Ovary (tissue), 7 donors: ENCODE measurements at regions not wholly inside any gene's neighbourhood (a gene's known extent, or its start where the extent isn't known, plus 50 kb on each side); places are given as distances from the start of the nearest gene placed in this dataset.

ENCODE experiments used
- DNase-seq, 5 donors: peaks; one replicate each; pipeline ENCODE4 v3.0.0-alpha.2; 2019 to 2020
- H3K27ac ChIP-seq, 2 donors: fragments of 200-600 bp; one replicate each; pipeline versions ENCODE4 v1.5.1 to v1.8.0; 2019 to 2022
- H3K27me3 ChIP-seq: fragments of 200-600 bp; one replicate; pipeline ENCODE4 v1.8.0; 2022
- H3K36me3 ChIP-seq: fragments of 200-600 bp; sonication (generic); one replicate; pipeline ENCODE4 v1.5.1; 2019
- H3K4me1 ChIP-seq: one replicate; pipeline ENCODE4 v1.8.1; 2013; ENCODE audit warnings: mild to moderate bottlenecking, moderate library complexity; ENCODE audit not compliant: insufficient read depth
- H3K4me3 ChIP-seq: fragments of 200-600 bp; sonication (generic); one replicate; pipeline ENCODE4 v1.5.1; 2017
- H3K9me3 ChIP-seq, 2 donors: fragments of 200-600 bp in 1 of 2; sonication (generic) in 1 of 2; one replicate each; pipeline versions ENCODE4 v1.5.1 to v1.8.1; 2013 to 2019; ENCODE audit warnings: mild to moderate bottlenecking in 1 of 2, moderate library complexity in 1 of 2
- CTCF ChIP-seq, 3 donors: fragments of 450-650 bp in 2 of 3; fragments of 200-600 bp in 1 of 3; IDR thresholded peaks; one replicate each; pipeline versions ENCODE4 v1.5.1 to v1.8.0; 2016 to 2022; ENCODE audit warnings: antibody characterized with exemption in 3 of 3, mild to moderate bottlenecking in 1 of 3
- EP300 ChIP-seq: sonication (generic); formaldehyde crosslinking; IDR thresholded peaks from one replicate; pipeline ENCODE4 v1.6.1; 2017; ENCODE audit warnings: antibody characterized with exemption
- POLR2A ChIP-seq: fragments of 450-650 bp; IDR thresholded peaks from one replicate; pipeline ENCODE4 v1.6.1; 2017; ENCODE audit warnings: antibody characterized with exemption, mild to moderate bottlenecking, moderate library complexity
- WGBS, 3 donors: extraction: QIAGEN DNeasy Blood & Tissue Kit in 1 of 3; methylation state at CpG; one replicate each; pipeline versions ENCODE4 v1.1.5 to v1.1.7; 2013 to 2017; 5-methylcytosine and 5-hydroxymethylcytosine counted together
- intact Hi-C, 4 donors: fragments of 100-400 bp; cut with DNase I; formaldehyde crosslinking; loops; one replicate each; pipeline versions ENCODE4 v1.11.0 to v1.15.1; 2022 to 2023
- donor health status: DM: no; HTN: no; CAD: no; lungs with moderate emphysema.
- donor health status: DM: no; HTN: no; CAD: no.
- donor health status: Bipolar disorder and iron deficiency.
- donor health status: DM: no; HTN: no; CAD: no.
- donor health status: DM: yes; HTN: yes; CAD: no.

- H3K9me3 ChIP-seq = no peaks in the 10 kb centered on the region
- DNase-seq = no peak
- H3K27ac ChIP-seq = no peak overlapping the region
- H3K27me3 ChIP-seq = no peaks in the 10 kb centered on the region
- H3K4me3 ChIP-seq = no peak overlapping the region
- no peak for TF ChIP-seq EP300
- TF ChIP-seq POLR2A = no peak
- TF ChIP-seq CTCF (IDR thresholded peaks at IDR 0.05) = no peak
- no peaks in the 10 kb centered on the region for H3K36me3 ChIP-seq
- H3K4me1 ChIP-seq = no peaks in the 10 kb centered on the region
- intact Hi-C loops = no loop called here
These were observed 213.1 kb upstream of the CDH2 start for GRCh38 chr18:28390022-28390421.

GRCh38 chr18:28382215-28382879 is 205.4 kb upstream of the CDH2 start:
- intact Hi-C loops = no loop called here
- no peaks in the 10 kb centered on the region for H3K4me1 ChIP-seq
- H3K9me3 ChIP-seq = no peaks in the 10 kb centered on the region
- 69 to 74% (median 70%) methylated on average over 3 of the region's 3 CpGs for WGBS, 3 donors
- no peak overlapping the region for H3K27ac ChIP-seq
- DNase-seq = no peak
- H3K36me3 ChIP-seq = no peaks in the 10 kb centered on the region
- no peaks in the 10 kb centered on the region for H3K27me3 ChIP-seq
- TF ChIP-seq EP300 (no peak), CTCF (IDR thresholded peaks at IDR 0.05) (no peak), POLR2A (no peak)
- no peak overlapping the region for H3K4me3 ChIP-seq

DNA sequence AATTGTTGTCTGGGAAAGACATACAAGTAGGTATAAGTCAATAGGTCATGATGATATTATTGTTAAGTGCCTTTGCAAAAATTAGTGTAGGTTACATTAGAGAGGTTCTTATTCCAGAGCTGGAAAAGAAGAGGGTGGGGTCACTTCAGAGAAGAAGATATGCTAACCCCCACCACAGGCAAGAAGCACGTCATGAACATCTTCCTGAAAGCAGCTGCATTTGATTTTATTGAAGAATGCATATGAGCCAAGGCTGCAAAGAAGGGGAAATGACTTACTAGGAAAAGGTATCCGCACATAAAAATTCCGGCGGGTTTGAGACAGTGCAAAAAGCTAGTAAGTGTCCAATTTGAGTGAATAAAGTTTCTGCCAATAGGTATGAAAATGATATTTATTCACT is 195.3 kb upstream of the CDH2 start:
- Histone ChIP-seq H3K4me3 (no peak overlapping the region), H3K27ac (no peak overlapping the region), H3K36me3 (no peaks in the 10 kb centered on the region), H3K9me3 (no peaks in the 10 kb centered on the region), H3K27me3 (no peaks in the 10 kb centered on the region), H3K4me1 (no peaks in the 10 kb centered on the region)
- TF ChIP-seq CTCF (IDR thresholded peaks at IDR 0.05) (no peak), POLR2A (no peak), EP300 (no peak)
- intact Hi-C loops = no loop called here
- WGBS, 3 donors = 82 to 92% (median 86%) methylated on average over 4 of the region's 4 CpGs
- no peak for DNase-seq

DNA sequence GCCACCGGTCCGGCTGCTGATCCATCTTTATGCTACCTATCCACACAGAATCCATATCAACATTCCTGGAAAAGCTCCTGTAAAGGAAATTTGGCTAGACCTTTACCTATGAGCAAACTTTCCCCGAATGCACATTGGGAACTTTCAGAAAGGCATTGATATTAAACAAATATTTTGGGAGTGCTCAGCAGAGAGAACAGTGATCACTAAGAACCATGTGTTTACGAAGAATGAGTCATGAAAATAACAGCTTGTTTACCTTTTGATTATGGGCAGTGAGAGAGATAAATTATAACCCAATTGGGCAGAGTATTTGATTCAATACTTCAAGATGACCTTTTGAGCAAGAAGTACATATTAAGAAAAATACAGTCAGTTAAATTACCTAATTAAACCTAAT is 189.7 kb upstream of the CDH2 start:
- Histone ChIP-seq H3K27ac (no peak overlapping the region), H3K4me3 (no peak overlapping the region), H3K36me3 (no peaks in the 10 kb centered on the region), H3K9me3 (no peaks in the 10 kb centered on the region), H3K27me3 (no peaks in the 10 kb centered on the region), H3K4me1 (no peaks in the 10 kb centered on the region)
- intact Hi-C loops = no loop called here
- no peak for DNase-seq
- no peak for TF ChIP-seq EP300
- TF ChIP-seq CTCF (IDR thresholded peaks at IDR 0.05) = no peak
- no peak for TF ChIP-seq POLR2A
- 85 to 90% (median 90%) methylated on average over 4 of the region's 4 CpGs for WGBS, 3 donors
